ENCODE measurements at regions not wholly inside any gene's neighbourhood (a gene's known extent, or its start where the extent isn't known, plus 50 kb on each side); places are given as distances from the start of the nearest gene placed in this dataset.

- DNase-seq, result no peak
Observed at GRCh38 chr6:87799651-87800050, 97.6 kb upstream of the AKIRIN2 start.

- no peak for DNase-seq
Observed at GRCh38 chr6:87798393-87799278, 96.6 kb upstream of the AKIRIN2 start.

GRCh38 chr6:87794922-87795885 is 93.2 kb upstream of the AKIRIN2 start:
- DNase-seq, result no peak

- DNase-seq, result no peak
Observed at GRCh38 chr6:87793315-87793714, 91.3 kb upstream of the AKIRIN2 start.

GRCh38 chr6:87791982-87792381 is 89.9 kb upstream of the AKIRIN2 start:
- no peak for DNase-seq

GRCh38 chr6:87791485-87791884 is 89.5 kb upstream of the AKIRIN2 start:
- DNase-seq, result no peak

- DNase-seq, result no peak
Observed at GRCh38 chr6:87791029-87791428, 89.0 kb upstream of the AKIRIN2 start.

- DNase-seq, result no peak
Observed at GRCh38 chr6:87789900-87790290, 87.9 kb upstream of the AKIRIN2 start.

- no peak for DNase-seq
Observed at GRCh38 chr6:87789198-87789899, 87.3 kb upstream of the AKIRIN2 start.

GRCh38 chr6:87788141-87788540 is 86.1 kb upstream of the AKIRIN2 start:
- no peak for DNase-seq

GRCh38 chr6:87785229-87785862 is 83.3 kb upstream of the AKIRIN2 start:
- no peak for DNase-seq

GRCh38 chr6:87784690-87785089 is 82.7 kb upstream of the AKIRIN2 start:
- DNase-seq, result no peak

- DNase-seq, result no peak
Observed at GRCh38 chr6:87784051-87784450, 82.0 kb upstream of the AKIRIN2 start.

GRCh38 chr6:87779542-87779941 is 77.5 kb upstream of the AKIRIN2 start:
- DNase-seq, result no peak

- DNase-seq, result no peak
Observed at GRCh38 chr6:87772597-87773530, 70.8 kb upstream of the AKIRIN2 start.

GRCh38 chr6:87767478-87767877 is 65.4 kb upstream of the AKIRIN2 start:
- DNase-seq, result no peak

GRCh38 chr6:87766211-87766610 is 64.2 kb upstream of the AKIRIN2 start:
- no peak for DNase-seq

GRCh38 chr6:87763901-87764300 is 61.9 kb upstream of the AKIRIN2 start:
- DNase-seq, result no peak

GRCh38 chr6:87763276-87763675 is 61.2 kb upstream of the AKIRIN2 start:
- no peak for DNase-seq

- no peak for DNase-seq
Observed at GRCh38 chr6:87762116-87762515, 60.1 kb upstream of the AKIRIN2 start.

GRCh38 chr6:87757792-87758191 is 55.8 kb upstream of the AKIRIN2 start:
- no peak for DNase-seq

Data from occipital lobe (tissue), 1 donor.